ENCODE measurements at regions not wholly inside any gene's neighbourhood (a gene's known extent, or its start where the extent isn't known, plus 50 kb on each side); places are given as distances from the start of the nearest gene placed in this dataset.

GRCh38 chr18:29041976-29042375 lies 865.0 kb upstream of the CDH2 start:
- TF ChIP-seq CTCF (IDR thresholded peaks at IDR 0.05), result no peak
- TF ChIP-seq POLR2A (IDR thresholded peaks at IDR 0.05), result no peak
